ENCODE measurements at regions not wholly inside any gene's neighbourhood (a gene's known extent, or its start where the extent isn't known, plus 50 kb on each side); places are given as distances from the start of the nearest gene placed in this dataset.
A peak's percentile ranks its signal among the peaks of the same experiment; 100 is the strongest.

GRCh38 chr7:155950898-155951553, 138.8 kb upstream of the SHH start:
- no peak for DNase-seq (ENCODE audit: insufficient read length, low spot score, missing footprints)
- Histone ChIP-seq H3K79me2 (ENCODE audit: insufficient read depth, low read length) (no peaks in the 10 kb centered on the region), H3K4me1 (ENCODE audit: insufficient read depth, low read length) (peaks cover 5% of the 10 kb centered on the region), H3K27me3 (ENCODE audit: insufficient read depth, low read length) (no peaks in the 10 kb centered on the region), H3K4me3 (ENCODE audit: insufficient read depth, low read length) (no peak overlapping the region), H3K9me3 (ENCODE audit: low read depth, low read length) (no peaks in the 10 kb centered on the region), H2AFZ (ENCODE audit: low read length) (no peak overlapping the region), H3K4me2 (ENCODE audit: insufficient read depth, low read length) (peak overlapping the region; percentile 55), H3K27ac (ENCODE audit: low read depth, low read length) (peak overlapping the region; percentile 75), H3K36me3 (ENCODE audit: insufficient read depth, low read length) (no peaks in the 10 kb centered on the region), H4K20me1 (ENCODE audit: insufficient read depth, low read length) (no peaks in the 10 kb centered on the region)
- TF ChIP-seq, protein P1, sequence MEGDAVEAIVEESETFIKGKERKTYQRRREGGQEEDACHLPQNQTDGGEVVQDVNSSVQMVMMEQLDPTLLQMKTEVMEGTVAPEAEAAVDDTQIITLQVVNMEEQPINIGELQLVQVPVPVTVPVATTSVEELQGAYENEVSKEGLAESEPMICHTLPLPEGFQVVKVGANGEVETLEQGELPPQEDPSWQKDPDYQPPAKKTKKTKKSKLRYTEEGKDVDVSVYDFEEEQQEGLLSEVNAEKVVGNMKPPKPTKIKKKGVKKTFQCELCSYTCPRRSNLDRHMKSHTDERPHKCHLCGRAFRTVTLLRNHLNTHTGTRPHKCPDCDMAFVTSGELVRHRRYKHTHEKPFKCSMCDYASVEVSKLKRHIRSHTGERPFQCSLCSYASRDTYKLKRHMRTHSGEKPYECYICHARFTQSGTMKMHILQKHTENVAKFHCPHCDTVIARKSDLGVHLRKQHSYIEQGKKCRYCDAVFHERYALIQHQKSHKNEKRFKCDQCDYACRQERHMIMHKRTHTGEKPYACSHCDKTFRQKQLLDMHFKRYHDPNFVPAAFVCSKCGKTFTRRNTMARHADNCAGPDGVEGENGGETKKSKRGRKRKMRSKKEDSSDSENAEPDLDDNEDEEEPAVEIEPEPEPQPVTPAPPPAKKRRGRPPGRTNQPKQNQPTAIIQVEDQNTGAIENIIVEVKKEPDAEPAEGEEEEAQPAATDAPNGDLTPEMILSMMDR (IDR thresholded peaks at IDR 0.05; ENCODE audit: extremely low read depth, low read depth, low read length), result no peak

DNA sequence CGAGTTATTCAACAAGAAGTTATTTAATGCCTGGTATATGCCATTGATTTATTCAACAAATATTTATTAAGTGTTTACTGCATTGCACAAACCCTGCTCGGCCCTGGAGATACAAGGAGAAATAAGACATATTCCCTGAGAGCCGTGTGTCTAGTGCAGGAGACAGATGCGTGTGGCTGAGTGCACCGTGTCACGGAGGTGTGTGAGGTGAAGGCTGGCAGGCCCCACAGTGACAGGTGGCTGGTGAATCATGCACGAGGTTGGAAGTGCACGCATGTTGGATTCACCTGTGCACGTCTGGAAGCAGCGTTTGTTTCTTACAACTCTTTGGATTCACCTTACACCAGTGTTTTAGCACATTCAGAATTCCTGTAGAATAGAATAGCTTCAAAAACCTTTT, 136.6 kb upstream of the SHH start:
- DNase-seq (ENCODE audit: insufficient read length, low spot score, missing footprints), result no peak
- no peaks in the 10 kb centered on the region for H3K9me3 ChIP-seq (ENCODE audit: low read depth, low read length)
- TF ChIP-seq, protein P1 (IDR thresholded peaks at IDR 0.05; ENCODE audit: extremely low read depth, low read depth, low read length), result no peak

DNA sequence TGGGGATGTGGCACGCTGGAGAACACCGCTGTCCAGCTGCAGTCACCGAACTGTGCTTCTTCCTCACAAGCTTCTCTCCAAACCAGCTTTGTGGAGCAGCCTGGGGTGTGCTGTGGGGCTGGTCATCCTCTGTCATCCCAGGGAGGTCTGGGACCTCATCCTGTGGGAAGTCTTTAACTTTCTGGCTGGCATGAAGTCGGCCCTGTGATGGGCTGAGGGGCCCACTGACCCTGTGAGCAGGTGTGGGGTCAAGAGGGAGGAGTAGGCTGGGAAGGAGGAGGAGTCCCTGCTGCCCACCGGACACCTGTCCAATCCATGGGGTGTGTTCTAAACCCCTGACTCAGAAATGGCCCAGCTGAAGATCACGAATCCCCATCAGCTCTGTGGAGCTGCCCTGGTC, 136.2 kb upstream of the SHH start:
- DNase-seq (ENCODE audit: insufficient read length, low spot score, missing footprints), result no peak
- Histone ChIP-seq H4K20me1 (ENCODE audit: insufficient read depth, low read length) (no peaks in the 10 kb centered on the region), H3K27ac (ENCODE audit: low read depth, low read length) (no peak overlapping the region), H3K79me2 (ENCODE audit: insufficient read depth, low read length) (no peaks in the 10 kb centered on the region), H3K27me3 (ENCODE audit: insufficient read depth, low read length) (no peaks in the 10 kb centered on the region), H3K4me1 (ENCODE audit: insufficient read depth, low read length) (peaks cover 5% of the 10 kb centered on the region), H3K4me3 (ENCODE audit: insufficient read depth, low read length) (no peak overlapping the region), H3K36me3 (ENCODE audit: insufficient read depth, low read length) (no peaks in the 10 kb centered on the region), H2AFZ (ENCODE audit: low read length) (no peak overlapping the region), H3K4me2 (ENCODE audit: insufficient read depth, low read length) (no peak overlapping the region), H3K9me3 (ENCODE audit: low read depth, low read length) (no peaks in the 10 kb centered on the region)
- TF ChIP-seq, protein P1 (IDR thresholded peaks at IDR 0.05; ENCODE audit: extremely low read depth, low read depth, low read length), result no peak

More for the DNA sequence above, 136.6 kb upstream of the SHH start:
- Histone ChIP-seq H3K36me3 (ENCODE audit: insufficient read depth, low read length) (no peaks in the 10 kb centered on the region), H3K4me2 (ENCODE audit: insufficient read depth, low read length) (no peak overlapping the region), H3K27ac (ENCODE audit: low read depth, low read length) (no peak overlapping the region), H4K20me1 (ENCODE audit: insufficient read depth, low read length) (no peaks in the 10 kb centered on the region), H3K27me3 (ENCODE audit: insufficient read depth, low read length) (no peaks in the 10 kb centered on the region), H3K4me1 (ENCODE audit: insufficient read depth, low read length) (peaks cover 5% of the 10 kb centered on the region), H2AFZ (ENCODE audit: low read length) (no peak overlapping the region), H3K4me3 (ENCODE audit: insufficient read depth, low read length) (no peak overlapping the region), H3K79me2 (ENCODE audit: insufficient read depth, low read length) (no peaks in the 10 kb centered on the region)

GRCh38 chr7:155947051-155947450, 134.8 kb upstream of the SHH start:
- no peaks in the 10 kb centered on the region for H4K20me1 ChIP-seq (ENCODE audit: insufficient read depth, low read length)
- no peak for DNase-seq (ENCODE audit: insufficient read length, low spot score, missing footprints)
- TF ChIP-seq, protein P1 (IDR thresholded peaks at IDR 0.05; ENCODE audit: extremely low read depth, low read depth, low read length), result no peak
- H3K27me3 ChIP-seq (ENCODE audit: insufficient read depth, low read length), result no peaks in the 10 kb centered on the region
- H3K4me2 ChIP-seq (ENCODE audit: insufficient read depth, low read length), result no peak overlapping the region
- no peaks in the 10 kb centered on the region for H3K36me3 ChIP-seq (ENCODE audit: insufficient read depth, low read length)
- H3K79me2 ChIP-seq (ENCODE audit: insufficient read depth, low read length), result no peaks in the 10 kb centered on the region
- no peak overlapping the region for H3K4me3 ChIP-seq (ENCODE audit: insufficient read depth, low read length)
- no peak overlapping the region for H2AFZ ChIP-seq (ENCODE audit: low read length)
- H3K4me1 ChIP-seq (ENCODE audit: insufficient read depth, low read length), result peaks cover 5% of the 10 kb centered on the region
- H3K9me3 ChIP-seq (ENCODE audit: low read depth, low read length), result no peaks in the 10 kb centered on the region
- H3K27ac ChIP-seq (ENCODE audit: low read depth, low read length), result no peak overlapping the region

Data from osteoblast (primary cell).